ENCODE measurements at regions not wholly inside any gene's neighbourhood (a gene's known extent, or its start where the extent isn't known, plus 50 kb on each side); places are given as distances from the start of the nearest gene placed in this dataset.
"Not testable (repeated sequence)": the region's sequence is repeated elsewhere in the genome, so short reads cannot be mapped to it uniquely, and the experiment has no call there.

DNA sequence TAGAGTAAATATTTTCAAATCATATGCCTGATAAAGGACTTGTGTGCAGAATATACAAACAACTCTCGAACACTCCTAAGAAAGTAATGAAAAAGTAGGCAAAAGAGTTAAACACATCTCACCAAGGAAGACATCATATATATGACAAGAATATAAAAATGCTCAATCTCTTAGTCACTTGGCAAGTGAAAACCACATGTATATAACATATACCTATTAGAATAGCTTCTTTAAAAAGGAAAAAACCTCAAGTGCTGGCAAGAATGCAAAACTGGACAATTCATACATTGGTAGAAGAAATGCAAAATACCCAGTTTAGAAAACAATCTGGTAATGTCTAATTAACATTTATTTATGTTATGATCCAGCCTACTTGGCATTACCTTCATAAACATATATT is 146.6 kb upstream of the DGKB start:
- no peak for DNase-seq

DNA sequence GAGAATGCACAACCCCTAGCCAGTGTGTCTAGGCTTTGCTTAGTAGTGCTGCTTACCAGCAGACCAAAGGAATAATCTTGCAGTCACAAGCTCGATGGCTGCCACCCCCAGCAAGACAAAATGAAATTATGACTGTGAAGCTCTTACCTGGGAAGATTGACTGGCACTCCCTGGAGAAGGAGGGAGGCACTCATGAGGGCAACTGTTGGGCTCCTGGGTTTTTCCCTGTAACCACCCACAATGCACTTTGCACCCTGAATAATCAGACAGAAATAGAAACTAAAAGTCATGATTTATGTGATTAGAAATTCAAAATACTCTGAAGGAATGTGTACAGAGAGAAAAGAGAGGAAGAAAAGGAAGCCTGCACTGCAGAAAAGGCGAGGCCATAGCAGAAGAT is 144.3 kb upstream of the DGKB start:
- DNase-seq: no peak

DNA sequence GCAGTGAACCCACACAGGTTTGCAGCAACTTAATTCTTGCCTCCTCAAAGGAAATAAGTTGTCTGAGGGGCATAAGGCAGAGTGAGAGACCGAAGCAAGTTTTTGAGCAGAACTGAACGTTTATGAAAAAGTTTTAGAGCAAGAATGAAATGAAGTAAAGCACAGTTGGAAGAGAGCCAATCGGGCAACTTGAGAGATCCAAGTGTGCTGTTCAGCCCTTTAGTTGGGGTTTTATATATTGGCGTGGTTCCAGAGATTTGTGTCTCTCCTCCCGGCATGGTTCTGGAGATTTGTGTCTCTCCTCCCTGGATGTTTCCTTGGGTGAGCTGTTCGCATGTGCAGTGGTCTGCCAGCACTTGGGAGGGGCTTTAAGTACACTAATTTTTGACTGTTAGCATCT is 141.4 kb upstream of the DGKB start:
- DNase-seq: no peak

DNA sequence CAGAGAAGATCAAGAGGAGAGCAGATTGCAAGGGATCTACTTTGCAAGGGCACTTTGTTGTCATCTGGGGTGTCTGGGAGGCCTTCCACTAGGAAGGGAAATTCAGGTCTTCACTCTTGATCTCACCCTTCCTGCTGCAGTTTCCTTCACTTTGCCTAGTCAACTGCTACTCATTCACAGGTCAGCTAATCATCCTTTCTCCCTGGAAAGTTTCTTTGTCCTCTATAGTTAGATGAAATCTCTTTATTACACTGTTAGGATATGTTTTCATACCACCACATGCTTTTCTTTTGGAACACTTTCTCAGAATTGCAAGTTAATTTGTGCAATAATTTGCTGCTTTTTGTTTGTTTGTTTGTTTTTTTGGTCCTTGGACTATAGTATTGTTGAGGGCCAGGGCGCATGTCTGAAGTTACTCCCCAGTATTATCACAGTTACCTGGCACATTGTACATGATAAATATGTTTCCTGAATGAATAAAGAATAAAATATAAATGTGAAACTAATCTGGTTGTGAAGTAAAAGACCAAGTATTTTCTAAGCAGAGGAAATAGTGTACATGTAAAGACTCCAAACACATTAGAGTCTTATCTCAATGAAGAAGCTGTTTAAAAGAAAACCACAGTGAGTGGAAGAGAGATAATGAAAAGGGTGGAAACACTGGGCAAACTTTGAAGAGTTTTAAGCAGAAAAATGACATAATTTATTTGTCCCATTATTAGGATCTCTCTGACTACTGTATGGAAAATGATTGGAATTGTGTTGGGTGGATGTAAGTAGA is 139.9 kb upstream of the DGKB start:
- DNase-seq: no peak

DNA sequence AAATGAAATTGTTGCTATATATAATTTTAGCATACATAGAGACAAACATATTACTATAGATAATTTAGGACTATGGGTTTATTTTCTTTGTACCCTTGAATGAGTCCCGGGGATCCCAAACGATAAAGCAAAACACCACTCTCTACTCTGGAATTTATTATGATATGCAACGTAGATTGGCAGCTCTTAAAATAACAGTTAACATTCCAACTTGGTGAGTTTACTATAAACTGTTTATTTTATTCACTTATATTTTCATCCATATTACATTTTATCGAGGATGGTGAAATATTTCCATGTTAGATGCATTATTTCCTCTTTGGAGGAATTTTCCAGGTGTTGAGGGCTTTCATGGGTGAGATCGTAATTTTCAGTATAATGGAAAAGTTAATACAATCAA is 138.7 kb upstream of the DGKB start:
- DNase-seq: no peak

DNA sequence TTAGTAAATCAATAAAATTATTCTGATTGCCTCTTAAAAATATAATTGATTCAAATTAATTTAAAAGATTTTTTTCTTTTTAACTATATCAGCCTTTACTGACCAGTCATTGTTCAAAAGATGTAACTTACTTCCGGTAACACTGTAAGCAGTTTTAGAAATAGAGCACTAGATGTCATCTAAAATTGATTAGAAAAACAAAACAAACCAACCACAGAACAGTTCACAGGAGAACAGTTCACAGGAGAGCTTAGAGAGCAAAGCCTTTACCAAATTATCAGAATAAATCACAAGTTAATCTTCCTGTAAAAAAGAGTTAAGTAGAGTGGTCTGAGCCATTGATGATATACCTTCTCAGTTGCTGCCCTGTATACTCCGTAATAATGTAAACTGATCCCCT is 133.3 kb upstream of the DGKB start:
- no peak for DNase-seq

DNA sequence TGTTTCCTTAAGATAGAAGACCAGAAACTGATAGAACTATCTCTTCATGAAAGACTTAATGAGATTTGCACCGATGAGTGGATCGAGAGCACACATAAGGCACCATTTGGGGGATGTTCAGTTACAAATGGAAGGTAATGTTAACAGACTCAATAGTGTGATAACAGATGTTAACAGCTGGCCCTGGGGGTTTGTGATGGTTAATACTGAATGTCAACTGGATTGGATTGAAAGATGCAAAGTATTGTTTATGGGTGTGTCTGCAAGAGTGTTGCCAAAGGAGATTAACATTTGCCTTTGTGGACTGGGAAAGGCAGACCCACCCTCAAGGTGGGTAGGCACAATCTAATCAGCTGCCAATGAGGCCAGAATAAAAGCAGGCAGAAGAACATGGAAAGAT is 130.5 kb upstream of the DGKB start:
- DNase-seq: no peak

DNA sequence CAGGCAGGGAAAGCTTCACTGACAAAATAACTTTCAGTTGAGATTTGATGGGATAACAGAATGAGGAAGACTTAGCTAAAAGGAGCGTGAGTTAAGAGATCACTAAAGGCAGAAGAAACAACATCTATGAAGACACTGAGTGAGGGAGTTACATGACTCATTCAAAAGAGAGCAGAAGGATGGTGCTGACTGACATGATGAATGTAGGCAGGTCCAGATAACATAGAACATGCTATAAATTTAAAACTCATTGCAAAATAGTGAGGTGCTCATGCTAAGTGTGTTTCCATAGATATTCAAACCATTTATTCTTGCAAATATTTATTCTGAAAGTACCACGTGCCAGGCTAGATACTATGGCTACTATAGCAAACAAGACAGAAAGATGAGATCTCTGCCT is 116.4 kb upstream of the DGKB start:
- no peak for DNase-seq

DNA sequence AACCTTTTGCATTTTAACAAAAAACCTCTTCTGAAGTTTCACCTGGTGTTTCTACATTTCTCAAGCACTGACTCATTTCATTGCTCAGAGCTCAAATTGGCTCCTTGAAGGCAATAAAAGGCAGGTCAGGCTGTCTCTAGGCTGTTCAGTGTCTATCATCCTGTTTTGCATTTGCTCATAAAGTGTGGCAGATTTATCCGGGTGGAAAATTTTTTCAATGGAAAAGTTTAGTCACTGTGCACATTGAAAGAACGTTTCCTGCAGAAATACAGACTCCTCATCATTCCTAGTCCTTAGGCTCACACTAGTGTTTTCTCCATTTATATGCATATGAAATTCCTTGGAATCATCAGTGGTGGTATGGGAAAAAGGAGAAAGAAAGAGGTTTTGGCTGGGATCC is 114.2 kb upstream of the DGKB start:
- no peak for DNase-seq

DNA sequence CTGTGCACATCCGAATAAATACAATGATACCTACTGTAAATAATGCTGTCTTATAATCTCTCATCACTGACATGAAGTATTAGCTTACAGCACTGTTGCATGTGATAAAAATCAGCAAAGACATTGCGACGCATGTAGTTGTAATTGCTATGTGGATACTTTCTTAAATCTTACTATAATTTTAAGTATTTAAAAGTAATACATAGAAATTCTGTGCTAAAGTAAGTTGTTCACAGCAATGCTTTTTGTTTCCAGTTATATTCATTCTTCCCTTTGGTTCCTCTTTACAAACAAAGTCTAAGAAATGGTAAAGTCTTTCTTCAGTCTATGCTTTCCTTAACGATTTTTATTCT is 113.7 kb upstream of the DGKB start:
- DNase-seq: no peak

DNA sequence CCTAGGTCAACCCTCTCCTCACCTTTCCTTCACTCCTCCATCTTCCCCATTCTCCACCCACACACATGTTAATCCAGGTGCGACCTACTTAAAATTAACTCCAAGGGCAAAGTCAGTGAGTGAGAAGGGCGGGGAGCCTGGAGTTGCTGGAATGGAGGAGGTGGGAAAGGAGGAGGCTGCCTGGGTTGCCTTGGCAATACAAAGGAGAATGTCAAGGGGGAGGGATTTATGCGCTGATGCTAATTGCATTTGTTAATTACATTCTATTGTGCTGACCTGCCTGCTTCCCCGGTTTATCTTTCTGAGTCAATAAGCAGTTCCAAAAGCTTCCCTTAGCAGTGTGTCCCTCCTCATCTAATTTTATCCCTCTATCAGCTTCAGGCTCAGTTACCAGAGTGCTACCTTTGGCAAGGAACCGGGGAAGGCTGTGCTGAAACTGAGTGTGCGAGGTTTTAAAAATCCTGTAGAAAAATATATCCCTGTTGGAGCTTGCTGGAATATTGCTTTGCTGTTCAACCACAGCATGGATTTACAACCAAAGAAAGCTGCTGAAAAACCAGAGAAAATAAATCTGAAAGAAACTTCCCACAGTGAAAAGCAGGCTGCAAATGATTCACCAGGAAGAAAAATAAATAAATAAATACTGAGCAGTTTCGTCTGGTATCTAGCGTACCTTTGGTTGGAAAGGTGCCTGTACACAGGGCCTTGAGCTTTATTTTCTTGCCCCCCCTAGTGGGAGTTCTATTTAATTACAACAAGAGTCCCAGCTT is 113.2 kb upstream of the DGKB start:
- DNase-seq: peak; percentile 45 to 70

DNA sequence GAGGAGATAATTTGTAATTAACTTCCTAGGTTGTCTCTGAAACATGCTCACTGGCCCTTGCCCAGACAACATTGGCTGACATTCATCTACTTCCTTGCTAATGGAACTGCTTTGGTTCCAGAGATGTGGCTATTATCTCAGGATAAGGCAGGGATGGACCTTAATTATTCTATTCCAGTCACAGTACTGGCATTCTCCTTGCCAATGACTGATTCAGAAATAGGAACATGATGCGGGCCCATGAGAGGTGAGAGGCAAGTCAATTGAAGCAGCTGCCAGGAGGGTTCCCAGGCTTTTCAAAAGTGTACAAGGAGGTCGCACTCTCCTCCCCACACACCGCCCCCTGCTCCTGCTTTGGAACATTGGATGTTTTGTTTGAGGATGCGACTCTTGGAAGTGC is 109.6 kb upstream of the DGKB start:
- no peak for DNase-seq

DNA sequence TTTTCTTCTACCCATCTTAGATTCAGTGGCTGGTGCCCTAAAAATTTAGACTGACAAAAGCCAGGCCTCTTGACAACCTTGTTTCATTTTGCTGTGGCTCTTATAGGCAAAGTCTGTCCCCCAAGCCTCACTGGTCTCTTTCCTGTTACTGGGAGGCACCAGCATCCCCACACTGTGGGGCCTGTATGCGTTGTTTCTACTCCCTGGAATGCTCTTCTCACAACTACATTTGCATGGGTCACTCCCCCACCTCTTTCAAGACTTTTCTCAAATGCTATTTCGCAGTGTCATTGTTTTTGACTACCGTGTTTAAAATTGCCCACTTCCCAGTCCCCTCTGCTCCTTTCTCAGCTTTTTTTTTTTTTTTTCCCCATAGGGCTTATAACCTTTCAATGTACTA is 108.7 kb upstream of the DGKB start:
- DNase-seq: no peak

DNA sequence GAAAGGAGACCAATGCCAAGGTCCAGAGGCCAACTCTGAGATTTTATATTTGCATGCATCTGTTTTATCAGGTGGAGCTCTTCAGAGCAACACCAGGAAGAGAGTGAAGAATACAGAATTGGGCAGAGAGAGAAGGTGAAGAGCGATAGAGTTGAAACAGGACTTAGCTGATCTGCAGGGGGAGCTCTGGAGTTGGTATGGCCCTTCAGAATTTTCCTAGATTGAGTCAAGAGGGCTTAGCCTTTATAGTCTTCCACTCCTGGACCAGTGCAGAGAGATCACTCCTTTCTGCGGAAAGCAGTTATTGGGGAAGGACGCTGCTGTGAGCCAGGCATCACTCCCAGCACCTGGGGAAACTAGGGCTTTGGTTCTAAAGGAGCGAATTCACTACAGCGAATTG is 105.0 kb upstream of the DGKB start:
- no peak for DNase-seq

DNA sequence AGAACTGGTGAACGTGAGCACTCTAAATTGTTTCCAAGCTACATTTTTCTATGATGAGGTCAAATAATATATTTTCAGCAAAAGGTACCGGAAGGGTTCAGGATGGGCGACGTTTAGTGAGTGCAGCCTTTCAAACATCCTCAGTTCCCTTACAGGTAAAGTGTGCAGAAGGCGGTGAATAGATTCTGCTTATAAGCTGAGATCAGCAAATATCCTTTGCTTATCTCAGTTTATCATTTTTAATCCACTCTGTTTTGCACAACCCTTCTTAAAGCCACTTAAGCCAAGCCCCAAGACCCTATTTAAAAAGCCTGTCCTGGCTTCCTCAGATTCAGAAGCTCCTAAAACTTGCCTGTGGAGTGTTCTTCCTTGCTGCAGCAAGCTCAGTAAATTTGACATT is 103.1 kb upstream of the DGKB start:
- no peak for DNase-seq

DNA sequence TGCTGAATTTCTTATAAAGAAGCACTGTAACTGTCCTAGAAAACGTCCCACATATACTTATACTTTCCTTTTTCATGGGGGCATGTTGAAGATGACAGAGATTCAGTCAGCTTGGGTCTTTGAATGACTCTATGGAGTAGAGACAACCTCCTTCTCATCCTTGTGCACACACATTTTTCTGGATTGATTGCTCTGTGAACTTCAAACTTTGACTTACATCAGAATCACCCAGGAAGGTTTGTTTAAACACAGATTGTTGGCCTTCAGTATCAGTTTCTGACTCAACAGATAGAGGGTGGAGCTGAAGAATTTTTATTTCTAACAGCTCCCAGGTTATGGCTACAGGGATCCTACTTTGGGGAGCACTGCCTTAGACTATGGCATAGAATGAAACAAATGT is 97.6 kb upstream of the DGKB start:
- no peak for DNase-seq

DNA sequence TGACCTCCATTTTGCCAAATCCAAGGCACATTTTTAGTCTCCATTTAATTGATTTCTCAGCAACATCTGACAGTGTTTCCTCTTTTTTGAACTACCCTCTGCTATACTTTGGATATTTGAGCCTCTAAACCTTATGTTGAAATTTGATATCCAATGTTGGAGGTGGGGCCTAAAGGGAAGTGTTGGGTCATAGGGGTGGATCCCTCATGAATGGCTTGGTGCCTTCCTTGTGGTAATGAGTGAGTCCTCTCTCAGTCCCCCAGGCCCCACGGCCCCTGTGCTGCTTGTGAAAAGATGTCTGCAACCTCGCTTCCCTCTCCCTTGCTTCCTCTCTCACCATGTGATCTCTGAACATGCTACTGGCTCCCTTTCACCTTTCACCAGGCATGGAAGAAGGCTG is 96.8 kb upstream of the DGKB start:
- no peak for DNase-seq

DNA sequence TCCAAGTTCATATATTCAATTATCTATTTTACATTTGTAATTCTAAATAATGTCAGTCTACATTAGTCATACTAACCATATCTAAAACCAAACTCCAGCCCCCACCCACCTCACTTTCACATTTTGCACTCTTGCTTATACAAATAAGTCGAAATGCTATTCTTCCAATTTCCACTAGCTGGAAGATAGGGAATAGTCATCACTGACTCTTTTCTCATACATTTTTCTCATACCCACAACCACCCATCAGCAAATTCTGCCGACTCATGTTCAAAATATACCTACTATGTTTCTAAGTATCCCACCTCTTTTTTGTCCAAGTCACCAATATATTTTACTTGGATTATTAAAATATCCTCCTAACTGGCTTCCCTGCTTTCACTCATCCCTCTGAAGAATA is 93.2 kb upstream of the DGKB start:
- no peak for DNase-seq

DNA sequence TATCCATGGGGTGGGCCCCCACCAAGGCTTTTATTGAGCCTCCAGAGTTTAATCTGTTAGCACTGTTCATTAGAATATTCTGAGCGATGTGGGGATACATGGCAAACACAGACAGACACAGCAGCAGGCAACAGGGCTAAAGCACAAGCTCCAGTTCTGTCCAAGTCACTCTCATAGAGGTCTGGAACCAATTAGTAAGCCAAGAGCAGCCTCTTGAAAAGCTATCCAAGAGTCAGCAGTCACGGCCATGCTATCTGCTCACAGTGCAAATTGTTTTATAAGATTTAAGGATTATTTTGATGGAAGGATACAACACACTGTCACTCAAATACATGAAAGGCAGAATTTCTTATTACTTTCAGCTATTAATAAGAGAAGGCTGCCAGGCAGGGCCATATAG is 86.4 kb upstream of the DGKB start:
- DNase-seq: no peak

DNA sequence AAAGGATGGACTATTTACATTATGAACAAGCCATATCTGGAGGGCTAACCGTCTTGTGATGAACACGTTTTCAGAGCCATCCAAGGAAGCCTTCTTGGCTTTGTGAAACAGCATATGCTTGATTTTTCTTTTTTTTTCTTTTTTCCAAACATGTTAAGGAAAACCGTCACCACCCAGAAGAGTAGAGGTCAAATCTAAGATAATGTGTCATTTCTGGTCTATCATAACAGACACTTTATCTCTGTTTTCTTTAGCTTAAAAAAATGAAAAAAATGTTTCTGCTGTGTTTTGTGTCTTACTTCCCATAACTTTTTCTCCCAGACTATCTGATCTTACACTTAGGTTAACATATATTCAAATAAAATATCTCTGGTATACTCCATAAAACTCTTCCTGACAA is 76.1 kb upstream of the DGKB start:
- DNase-seq: no peak

DNA sequence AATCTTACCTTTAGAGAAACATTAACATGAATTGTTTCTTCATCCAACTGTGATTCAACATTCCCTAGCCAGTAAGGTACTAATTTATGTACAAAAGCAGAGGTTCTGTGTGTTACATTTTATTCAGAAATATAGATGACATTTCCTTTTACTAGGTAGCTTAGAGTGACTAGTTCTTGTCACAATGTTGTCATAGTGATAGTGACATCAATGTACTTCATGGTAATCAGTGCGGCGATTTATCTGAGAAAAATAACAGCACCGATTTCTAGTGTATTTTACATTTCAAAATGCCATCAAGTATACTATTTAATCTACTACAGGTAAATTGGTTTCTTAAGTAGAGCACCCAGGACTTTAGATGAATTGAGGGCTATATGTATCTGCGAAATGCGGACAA is 72.1 kb upstream of the DGKB start:
- no peak for DNase-seq

DNA sequence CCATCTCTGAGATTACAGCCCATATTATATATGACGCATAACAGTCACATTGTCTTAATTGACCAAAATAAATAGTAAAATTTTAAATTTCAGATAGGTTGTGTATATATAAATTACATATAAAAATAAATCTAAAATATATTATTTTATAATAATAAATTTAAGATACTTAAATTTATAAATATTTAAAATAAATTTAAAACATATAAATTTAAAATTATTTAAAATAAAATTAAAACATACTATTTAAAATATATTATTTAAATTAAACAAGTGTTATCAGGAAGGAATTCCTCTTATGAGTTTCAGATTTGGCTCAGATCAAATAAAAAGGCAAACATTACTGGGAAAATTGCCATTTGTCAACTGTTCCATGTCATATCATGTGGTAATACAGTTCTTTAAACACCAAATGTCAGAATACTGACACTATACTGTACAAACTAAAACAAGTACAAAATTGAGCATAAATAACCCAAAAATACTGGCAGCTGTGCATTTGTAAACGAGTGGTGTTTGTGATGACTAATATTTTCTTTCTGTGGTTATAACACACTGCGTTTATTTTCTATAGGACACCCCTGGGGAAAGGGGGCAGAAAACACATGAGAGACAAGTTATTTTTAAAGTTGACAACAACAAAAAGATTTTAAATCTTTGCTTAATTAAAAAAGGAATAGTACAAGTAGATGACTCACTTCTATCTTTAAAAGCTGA is 71.3 kb upstream of the DGKB start:
- no peak for DNase-seq

DNA sequence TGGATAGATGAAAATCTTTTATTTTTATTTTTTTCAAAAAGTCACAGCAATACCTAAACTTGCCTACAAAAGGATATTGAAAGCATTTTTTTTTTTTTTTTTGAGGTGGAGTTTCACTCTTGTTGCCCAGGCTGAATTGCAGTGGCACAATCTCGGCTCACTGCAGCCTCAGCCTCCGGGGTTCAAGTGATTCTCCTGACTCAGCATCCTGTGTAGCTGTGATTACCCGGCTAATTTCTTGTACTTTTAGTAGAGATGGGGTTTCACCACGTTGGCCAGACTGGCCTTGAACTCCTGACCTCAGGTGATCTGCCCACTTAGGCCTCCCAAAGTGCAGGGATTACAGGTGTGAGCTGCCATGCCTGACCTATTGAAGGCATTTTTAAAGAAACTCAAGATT is 69.1 kb upstream of the DGKB start:
- not testable (repeated sequence) for DNase-seq

DNA sequence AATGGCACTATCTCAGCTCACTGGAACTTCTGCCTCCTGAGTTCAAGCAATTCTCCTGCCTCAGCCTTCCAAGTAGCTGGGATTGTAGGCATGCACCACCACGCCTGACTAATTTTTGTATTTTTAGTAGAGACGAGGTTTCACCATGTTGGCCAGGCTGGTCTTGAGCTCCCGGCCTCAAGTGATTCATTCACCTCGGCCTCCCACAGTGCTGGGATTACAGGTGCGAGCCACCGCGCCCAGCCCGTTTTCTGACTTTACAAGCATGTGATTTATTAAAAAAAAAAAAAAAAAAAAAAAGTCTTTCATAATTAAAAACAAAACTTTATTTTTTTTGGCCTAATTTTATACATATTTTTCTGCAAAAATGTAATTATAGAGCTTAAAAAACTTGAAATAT is 64.8 kb upstream of the DGKB start:
- DNase-seq: not testable (repeated sequence)
